OCI-LY7 (cell line): ENCODE measurements at regions not wholly inside any gene's neighbourhood (a gene's known extent, or its start where the extent isn't known, plus 50 kb on each side); places are given as distances from the start of the nearest gene placed in this dataset.

ENCODE experiments used
- BruUV-seq: library from RNA; stranded (reverse); fragments of 400-500 nt; replicated peaks from 2 replicates; lab custom pipeline; 2021; lab: Mats Ljungman, UMichigan
- CTCF ChIA-PET: fragments of 300-600 bp; sonication (Branson Sonifier 250); formaldehyde crosslinking; loops from one replicate; lab custom pipeline; 2022; ENCODE audit warnings: antibody characterized with exemption; ENCODE audit not compliant: unreplicated experiment; lab: Charles Lee
- POLR2A ChIA-PET: fragments of 300-600 bp; sonication (Branson Sonifier 250); formaldehyde crosslinking; loops from one replicate; lab custom pipeline; 2022; ENCODE audit warnings: antibody characterized with exemption; lab: Charles Lee
- DNase-seq: peaks from one replicate; pipeline ENCODE4 v3.0.0-alpha.2; 2015; ENCODE audit warnings: low spot score
- H2AFZ ChIP-seq: fragments of 200-600 bp; sonication (generic), shearing (Covaris generic); 2 replicates; pipeline ENCODE4 v1.6.1; 2014; ENCODE audit warnings: mild to moderate bottlenecking, antibody characterized with exemption, low read length, moderate library complexity
- H3K27ac ChIP-seq: fragments of 200-600 bp; sonication (generic); 2 replicates; pipeline ENCODE4 v1.5.1; 2014; ENCODE audit warnings: mixed run types, low read depth, mild to moderate bottlenecking, moderate library complexity, low read length, inconsistent platforms; ENCODE audit not compliant: poor library complexity, severe bottlenecking
- H3K36me3 ChIP-seq: fragments of 200-600 bp; sonication (generic); 2 replicates; pipeline ENCODE4 v1.6.1; 2014; ENCODE audit warnings: mild to moderate bottlenecking, antibody characterized with exemption, low read length, moderate library complexity, mixed read lengths; ENCODE audit not compliant: insufficient read depth
- H3K4me1 ChIP-seq: fragments of 200-600 bp; sonication (generic); 2 replicates; pipeline ENCODE4 v1.5.1; 2014; ENCODE audit warnings: mild to moderate bottlenecking, low read length; ENCODE audit not compliant: insufficient read depth, poor library complexity, severe bottlenecking
- H3K4me2 ChIP-seq: fragments of 200-600 bp; sonication (generic); 2 replicates; pipeline ENCODE4 v1.6.1; 2014; ENCODE audit warnings: mild to moderate bottlenecking, low read length
- H3K4me3 ChIP-seq: fragments of 200-600 bp; sonication (generic); 2 replicates; pipeline ENCODE4 v1.5.1; 2014; ENCODE audit warnings: mild to moderate bottlenecking, low read depth, low read length; ENCODE audit not compliant: poor library complexity, severe bottlenecking
- H3K79me2 ChIP-seq: fragments of 200-600 bp; sonication (generic); 2 replicates; pipeline ENCODE4 v1.6.1; 2016; ENCODE audit warnings: low read depth, mild to moderate bottlenecking, low read length, moderate library complexity, mixed read lengths; ENCODE audit not compliant: insufficient read depth
- H3K9me2 ChIP-seq: fragments of 200-600 bp; sonication (generic); 2 replicates; pipeline ENCODE4 v1.6.1; 2016; ENCODE audit warnings: mild to moderate bottlenecking, low read length, mixed read lengths; ENCODE audit not compliant: insufficient read depth
- H3K9me3 ChIP-seq: fragments of 200-600 bp; sonication (generic); 2 replicates; pipeline ENCODE4 v1.6.1; 2014; ENCODE audit warnings: mild to moderate bottlenecking, mixed run types, low read length, mixed read lengths
- H4K20me1 ChIP-seq: fragments of 200-600 bp; sonication (generic); 2 replicates; pipeline ENCODE4 v1.6.1; 2014; ENCODE audit warnings: mild to moderate bottlenecking, antibody characterized with exemption, low read length, moderate library complexity, mixed read lengths; ENCODE audit not compliant: insufficient read depth
- EZH2phosphoT487 ChIP-seq: fragments of 200-600 bp; sonication (generic); IDR thresholded peaks from 2 replicates; pipeline ENCODE4 v1.6.1; 2018; ENCODE audit warnings: low read depth, borderline replicate concordance, mild to moderate bottlenecking, mixed run types, antibody characterized with exemption, low read length, moderate library complexity, mixed read lengths
- intact Hi-C: fragments of 100-400 bp; cut with micrococcal nuclease; formaldehyde crosslinking; loops from one replicate; pipeline ENCODE4 v1.10.0; 2022; ENCODE audit not compliant: unreplicated experiment
- TF ChIP-seq, protein P1 (sequence below): fragments of 200-600 bp; sonication (generic); conservative IDR thresholded peaks from 2 replicates; pipeline ENCODE4 v1.5.1; 2014; ENCODE audit warnings: mild to moderate bottlenecking, antibody characterized with exemption, low read length, moderate library complexity, mixed read lengths

DNA sequence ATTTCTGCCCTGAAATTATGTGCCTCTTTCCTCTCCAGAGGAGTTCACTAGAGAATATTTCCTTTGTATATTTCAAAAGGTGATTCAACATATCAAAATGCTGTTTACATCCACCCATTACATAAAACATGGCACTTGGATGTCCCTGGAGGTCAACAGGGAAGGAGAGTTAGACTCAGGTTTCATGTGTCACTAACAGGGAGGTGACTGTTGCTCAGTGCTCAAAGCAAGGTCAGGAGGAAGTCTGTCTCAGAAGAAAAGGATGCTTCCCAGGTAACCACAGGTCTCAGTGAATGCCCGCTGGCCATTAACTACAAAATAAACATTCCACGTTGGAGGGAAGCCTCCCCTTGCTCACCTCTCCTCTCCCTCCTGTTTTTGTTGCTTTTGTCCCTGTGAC, 198.6 kb downstream of the AXIN2 start:
- Histone ChIP-seq H3K4me3 (no peak overlapping the region), H4K20me1 (no peaks in the 10 kb centered on the region), H3K4me1 (no peaks in the 10 kb centered on the region), H3K79me2 (no peaks in the 10 kb centered on the region), H2AFZ (no peak overlapping the region), H3K4me2 (no peak overlapping the region), H3K9me2 (no peaks in the 10 kb centered on the region), H3K27ac (no peak overlapping the region), H3K9me3 (no peaks in the 10 kb centered on the region), H3K36me3 (no peaks in the 10 kb centered on the region)
- TF ChIP-seq, protein P1, sequence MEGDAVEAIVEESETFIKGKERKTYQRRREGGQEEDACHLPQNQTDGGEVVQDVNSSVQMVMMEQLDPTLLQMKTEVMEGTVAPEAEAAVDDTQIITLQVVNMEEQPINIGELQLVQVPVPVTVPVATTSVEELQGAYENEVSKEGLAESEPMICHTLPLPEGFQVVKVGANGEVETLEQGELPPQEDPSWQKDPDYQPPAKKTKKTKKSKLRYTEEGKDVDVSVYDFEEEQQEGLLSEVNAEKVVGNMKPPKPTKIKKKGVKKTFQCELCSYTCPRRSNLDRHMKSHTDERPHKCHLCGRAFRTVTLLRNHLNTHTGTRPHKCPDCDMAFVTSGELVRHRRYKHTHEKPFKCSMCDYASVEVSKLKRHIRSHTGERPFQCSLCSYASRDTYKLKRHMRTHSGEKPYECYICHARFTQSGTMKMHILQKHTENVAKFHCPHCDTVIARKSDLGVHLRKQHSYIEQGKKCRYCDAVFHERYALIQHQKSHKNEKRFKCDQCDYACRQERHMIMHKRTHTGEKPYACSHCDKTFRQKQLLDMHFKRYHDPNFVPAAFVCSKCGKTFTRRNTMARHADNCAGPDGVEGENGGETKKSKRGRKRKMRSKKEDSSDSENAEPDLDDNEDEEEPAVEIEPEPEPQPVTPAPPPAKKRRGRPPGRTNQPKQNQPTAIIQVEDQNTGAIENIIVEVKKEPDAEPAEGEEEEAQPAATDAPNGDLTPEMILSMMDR, result no peak
- TF ChIP-seq EZH2phosphoT487, result no peak
- no TSS peak for BruUV-seq
- CTCF ChIA-PET, result no interaction called here
- POLR2A ChIA-PET, result no interaction called here
- DNase-seq, result no peak
- intact Hi-C loops, result no loop called here

DNA sequence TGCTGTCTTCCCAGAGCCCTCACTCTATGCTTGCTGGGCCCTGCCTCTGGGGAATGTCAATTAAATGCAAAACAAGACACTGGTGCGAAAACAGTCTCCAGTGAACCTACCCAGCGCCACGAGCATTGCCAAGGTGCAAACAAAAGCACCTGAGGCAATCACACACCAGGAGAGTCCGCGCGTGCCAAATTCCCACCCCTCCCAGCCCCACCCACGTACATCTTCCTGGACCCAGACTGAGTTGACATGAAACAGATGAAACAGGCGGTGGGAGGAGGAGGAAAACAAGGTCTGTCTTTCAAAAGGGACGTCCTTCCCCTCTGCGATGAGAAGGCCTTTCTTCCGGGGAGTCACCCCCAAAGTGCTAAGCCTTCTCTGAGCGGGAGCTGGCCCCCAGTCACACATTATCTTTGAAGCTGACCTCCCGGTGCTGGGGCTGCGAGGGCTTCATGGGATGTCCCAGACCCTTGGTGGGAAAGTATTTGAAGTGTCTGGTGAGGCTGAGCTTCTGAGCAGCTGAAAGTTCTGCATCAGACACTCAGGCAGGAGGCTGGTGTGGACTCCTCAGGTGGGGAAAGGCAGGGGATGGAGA, 200.4 kb downstream of the AXIN2 start:
- DNase-seq, result no peak
- intact Hi-C loops, result no loop called here
- H3K27ac ChIP-seq, result no peak overlapping the region
- H3K4me3 ChIP-seq, result no peak overlapping the region
- H3K4me2 ChIP-seq, result no peak overlapping the region
- POLR2A ChIA-PET, result no interaction called here
- CTCF ChIA-PET, result no interaction called here
- no TSS peak for BruUV-seq
- H3K9me2 ChIP-seq, result no peaks in the 10 kb centered on the region
- no peaks in the 10 kb centered on the region for H3K36me3 ChIP-seq
- H3K4me1 ChIP-seq, result no peaks in the 10 kb centered on the region
- H3K79me2 ChIP-seq, result no peaks in the 10 kb centered on the region
- no peaks in the 10 kb centered on the region for H4K20me1 ChIP-seq
- TF ChIP-seq EZH2phosphoT487, result no peak
- no peaks in the 10 kb centered on the region for H3K9me3 ChIP-seq
- H2AFZ ChIP-seq, result no peak overlapping the region

- H3K9me3 ChIP-seq, result no peaks in the 10 kb centered on the region
- H3K4me2 ChIP-seq, result no peak overlapping the region
- intact Hi-C loops, result no loop called here
- H4K20me1 ChIP-seq, result no peaks in the 10 kb centered on the region
- H3K36me3 ChIP-seq, result no peaks in the 10 kb centered on the region
- H3K9me2 ChIP-seq, result no peaks in the 10 kb centered on the region
- H3K4me3 ChIP-seq, result no peak overlapping the region
- ChIA-PET POLR2A (interaction anchor here (0.7 kb wide), 1 partner anchor 112 kb away, joined by 3 read pairs; no protein-coding TSS in a partner anchor), CTCF (no interaction called here)
- no peak overlapping the region for H3K27ac ChIP-seq
- BruUV-seq, result no TSS peak
- H2AFZ ChIP-seq, result no peak overlapping the region
- DNase-seq, result no peak
- H3K4me1 ChIP-seq, result no peaks in the 10 kb centered on the region
- no peaks in the 10 kb centered on the region for H3K79me2 ChIP-seq
- TF ChIP-seq EZH2phosphoT487, result no peak
- TF ChIP-seq, protein P1, result no peak
These were observed 202.4 kb downstream of the AXIN2 start for GRCh38 chr17:65359016-65359415.
